K562 (cell line): ENCODE measurements at regions not wholly inside any gene's neighbourhood (a gene's known extent, or its start where the extent isn't known, plus 50 kb on each side); places are given as distances from the start of the nearest gene placed in this dataset.

Source experiments
- ATAC-seq: fragments of 200-7000 bp; cut with Tn5 transposase; 3 replicates; pipeline ENCODE4 v1.9.1; 2020; ENCODE audit warnings: moderate library complexity
- BruUV-seq: library from RNA; stranded (reverse); fragments of 400-500 nt; replicated peaks from 2 replicates; lab custom pipeline; 2021; lab: Mats Ljungman, UMichigan
- CTCF ChIA-PET: fragments of 300-600 bp; formaldehyde crosslinking; extraction: SDS; loops from one replicate; lab custom pipeline; 2021; ENCODE audit warnings: low intra/inter-chr PET ratio; lab: Yijun Ruan, JAX
- POLR2A ChIA-PET: fragments of 300-600, 350-650 bp; sonication (Branson Sonifier 250); formaldehyde crosslinking; extraction: SDS; loops from one replicate; lab custom pipeline; 2021; ENCODE audit warnings: antibody characterized with exemption, inconsistent platforms; lab: Yijun Ruan, JAX
- DNase-seq, 4 experiments: peaks; one replicate each; pipeline versions ENCODE4 v3.0.0 to v3.0.0-alpha.2; 2011 to 2018; ENCODE audit warnings: low spot score in 3 of 4, mixed read lengths in 3 of 4; ENCODE audit errors: extremely low read depth in 1 of 4
- FAIRE-seq: peaks from 2 replicates; lab custom pipeline; 2011; peaks lifted over from hg19 to GRCh38; lab: Jason Lieb, UNC
- H2AFZ ChIP-seq: 2 replicates; pipeline ENCODE4 v1.6.0; 2011; ENCODE audit warnings: low read depth, low read length, control low read depth, inconsistent platforms
- H3K27ac ChIP-seq: fragments of 200-600 bp; 3 replicates; pipeline ENCODE4 v1.8.0; 2011; ENCODE audit warnings: low read depth, mild to moderate bottlenecking, control low read depth, inconsistent platforms, low read length, moderate library complexity, mixed read lengths; ENCODE audit errors: extremely low read depth
- H3K27me3 ChIP-seq, 2 experiments: fragments of 300-600 bp in 1 of 2; 2 replicates in 1 of 2; 3 replicates in 1 of 2; pipeline versions ENCODE4 v1.6.0 to v1.8.0; 2011; ENCODE audit warnings: inconsistent platforms in 2 of 2, low read length in 2 of 2, mild to moderate bottlenecking in 1 of 2, mixed read lengths in 1 of 2, moderate library complexity in 1 of 2; ENCODE audit not compliant: control insufficient read depth in 2 of 2, insufficient read depth in 2 of 2
- H3K36me3 ChIP-seq: fragments of 300-600 bp; 3 replicates; pipeline ENCODE4 v1.8.0; 2011; ENCODE audit warnings: mild to moderate bottlenecking, low read length, inconsistent platforms; ENCODE audit not compliant: control insufficient read depth, insufficient read depth
- H3K4me1 ChIP-seq, 2 experiments: fragments of 200-600 bp in 1 of 2; replicated peaks in 1 of 2; 2 replicates in 1 of 2; 3 replicates in 1 of 2; pipeline versions ENCODE4 v1.5.1 to v1.8.0; 2011; ENCODE audit warnings: inconsistent platforms in 2 of 2, low read length in 2 of 2, mild to moderate bottlenecking in 1 of 2, mixed read lengths in 1 of 2, moderate library complexity in 1 of 2; ENCODE audit not compliant: control insufficient read depth in 2 of 2, insufficient read depth in 2 of 2
- H3K4me2 ChIP-seq: 2 replicates; pipeline ENCODE4 v1.6.1; 2011; ENCODE audit warnings: low read length, control low read depth, inconsistent platforms, mixed read lengths; ENCODE audit not compliant: insufficient read depth
- H3K4me3 ChIP-seq: fragments of 200-600 bp; sonication (generic), shearing (Covaris generic); 2 replicates; pipeline ENCODE4 v1.5.1; 2016; ENCODE audit warnings: control low read depth, inconsistent platforms
- H3K79me2 ChIP-seq: fragments of 200-600 bp; 3 replicates; pipeline ENCODE4 v1.8.0; 2011; ENCODE audit warnings: low read length, inconsistent platforms; ENCODE audit not compliant: control insufficient read depth, insufficient read depth
- H3K9ac ChIP-seq, 2 experiments: 2 replicates each; pipeline versions ENCODE4 v1.6.0 to v1.6.1; 2011; ENCODE audit warnings: low read depth in 2 of 2, low read length in 2 of 2, control low read depth in 1 of 2, inconsistent platforms in 1 of 2, mild to moderate bottlenecking in 1 of 2, mixed read lengths in 1 of 2; ENCODE audit not compliant: insufficient read depth in 1 of 2
- H3K9me1 ChIP-seq: one replicate; pipeline ENCODE4 v1.6.0; 2011; ENCODE audit warnings: inconsistent platforms, mild to moderate bottlenecking, low read length, moderate library complexity; ENCODE audit not compliant: control insufficient read depth, insufficient read depth
- H3K9me3 ChIP-seq: replicated peaks from 2 replicates; pipeline ENCODE4 v1.5.1; 2011; ENCODE audit warnings: low read depth, low read length, inconsistent platforms; ENCODE audit not compliant: control insufficient read depth, insufficient read depth
- H4K20me1 ChIP-seq: replicated peaks from 2 replicates; pipeline ENCODE4 v1.6.1; 2011; ENCODE audit warnings: low read length, inconsistent platforms, mixed read lengths; ENCODE audit not compliant: control insufficient read depth, insufficient read depth
- FOXA3 ChIP-seq, 2 experiments: fragments of 450-650 bp in 1 of 2; sonication (generic) in 1 of 2; formaldehyde crosslinking; IDR thresholded peaks in 1 of 2; conservative IDR thresholded peaks in 1 of 2; 2 replicates each; pipeline versions ENCODE4 v1.4.0 to v1.8.0; 2020 to 2022; ENCODE audit warnings: mild to moderate bottlenecking in 2 of 2, missing genetic modification reagents in 1 of 2
- HBP1 ChIP-seq: fragments of 450-650 bp; formaldehyde crosslinking; IDR thresholded peaks from 2 replicates; pipeline ENCODE4 v1.4.0; 2022; ENCODE audit warnings: missing genetic modification characterization
- WGBS: fragments of 100-300 bp; shearing (Covaris generic); methylation state at CpG from one replicate; pipeline ENCODE4 v1.1.6; 2016; ENCODE audit warnings: low coverage, mixed read lengths; ENCODE audit not compliant: insufficient coverage; ENCODE audit errors: missing lambda C conversion rate; 5-methylcytosine and 5-hydroxymethylcytosine counted together
- in situ Hi-C: fragments of 300-500 bp; cut with MboI; formaldehyde crosslinking; loops from 4 replicates; pipeline ENCODE4 v1.15.0; 2018; ENCODE audit warnings: inconsistent platforms, mixed read lengths
- intact Hi-C: fragments of 100-400 bp; cut with micrococcal nuclease; formaldehyde crosslinking; loops from 2 replicates; pipeline ENCODE4 v1.14.2; 2022
- TF ChIP-seq, protein P1 (sequence below): fragments of 450-650 bp; IDR thresholded peaks from 2 replicates; pipeline ENCODE4 v1.6.1; 2016

DNA sequence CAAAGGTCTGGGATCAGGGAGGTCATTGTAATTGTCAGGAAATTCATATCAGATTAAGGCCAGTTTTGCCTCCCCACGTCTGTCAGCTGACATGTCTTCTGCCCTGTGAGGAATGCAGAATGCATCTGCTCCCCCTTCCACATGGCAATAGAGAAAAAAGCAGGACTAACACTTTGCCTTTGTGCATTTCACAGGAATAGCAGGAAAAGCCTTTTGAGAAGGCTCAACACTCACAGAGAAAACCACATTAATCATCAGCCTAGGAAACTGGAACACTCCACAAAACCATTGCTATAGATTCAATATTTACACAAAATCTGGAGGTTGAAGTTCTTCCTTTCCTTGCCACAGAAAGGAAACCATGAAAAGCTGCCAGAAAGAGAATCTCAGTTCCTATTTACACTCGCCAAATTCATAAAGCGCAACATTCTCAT, 165.2 kb upstream of the HES1 start:
- no peaks in the 10 kb centered on the region for H3K36me3 ChIP-seq
- H4K20me1 ChIP-seq: no peaks in the 10 kb centered on the region
- H3K4me3 ChIP-seq: no peak overlapping the region
- H2AFZ ChIP-seq: peak overlapping the region; percentile 12
- intact Hi-C loops (loop anchor here (10.0 kb wide), 1 partner anchor 164 kb away; the partner anchor contains the start of gene HES1), in situ Hi-C loops (no loop called here)
- no peak overlapping the region for H3K27ac ChIP-seq
- ChIA-PET CTCF (interaction anchor here (0.6 kb wide), 1 partner anchor 167 kb away, joined by 3 read pairs; no protein-coding TSS in a partner anchor), POLR2A (interaction anchor here (0.6 to 1.7 kb wide), 3 partner anchors 10 to 167 kb away, joined by 3 to 12 read pairs (median 6); partner anchors contain the start of gene HES1)
- peaks cover 6 to 19% of the 10 kb centered on the region in 2 experiments; a peak in 4 of 5 replicates for H3K4me1 ChIP-seq
- FAIRE-seq: no peak
- H3K27me3 ChIP-seq: no peaks in the 10 kb centered on the region
- H3K9ac ChIP-seq: no peak overlapping the region
- TF ChIP-seq, protein P1, sequence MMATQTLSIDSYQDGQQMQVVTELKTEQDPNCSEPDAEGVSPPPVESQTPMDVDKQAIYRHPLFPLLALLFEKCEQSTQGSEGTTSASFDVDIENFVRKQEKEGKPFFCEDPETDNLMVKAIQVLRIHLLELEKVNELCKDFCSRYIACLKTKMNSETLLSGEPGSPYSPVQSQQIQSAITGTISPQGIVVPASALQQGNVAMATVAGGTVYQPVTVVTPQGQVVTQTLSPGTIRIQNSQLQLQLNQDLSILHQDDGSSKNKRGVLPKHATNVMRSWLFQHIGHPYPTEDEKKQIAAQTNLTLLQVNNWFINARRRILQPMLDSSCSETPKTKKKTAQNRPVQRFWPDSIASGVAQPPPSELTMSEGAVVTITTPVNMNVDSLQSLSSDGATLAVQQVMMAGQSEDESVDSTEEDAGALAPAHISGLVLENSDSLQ: 0 out of 2 replicates have a peak, but pooled peaks have one; percentile 6
- no peak for TF ChIP-seq HBP1 (CRISPR knock-in tag)
- TF ChIP-seq FOXA3 (CRISPR knock-in tag; conservative IDR thresholded peaks at IDR 0.05 in 1 of 2, IDR thresholded peaks at IDR 0.05 in 1 of 2): peak in 1 of 2 experiments; percentile 65; a peak in 2 of 4 replicates
- no TSS peak for BruUV-seq
- H3K9me1 ChIP-seq: no peaks in the 10 kb centered on the region
- DNase-seq: no peak
- H3K4me2 ChIP-seq: no peak overlapping the region
- H3K9me3 ChIP-seq: no peaks in the 10 kb centered on the region
- WGBS: 47% methylated on average over 3 of the region's 3 CpGs
- no peaks in the 10 kb centered on the region for H3K79me2 ChIP-seq
- ATAC-seq: no peak
